LNCAP (cell line): ENCODE measurements at regions not wholly inside any gene's neighbourhood (a gene's known extent, or its start where the extent isn't known, plus 50 kb on each side); places are given as distances from the start of the nearest gene placed in this dataset.

Source experiments
- TF ChIP-seq, protein P1 (sequence below): fragments of 450-650 bp; IDR thresholded peaks from 2 replicates; pipeline ENCODE4 v1.5.1; 2017; ENCODE audit warnings: mild to moderate bottlenecking

DNA sequence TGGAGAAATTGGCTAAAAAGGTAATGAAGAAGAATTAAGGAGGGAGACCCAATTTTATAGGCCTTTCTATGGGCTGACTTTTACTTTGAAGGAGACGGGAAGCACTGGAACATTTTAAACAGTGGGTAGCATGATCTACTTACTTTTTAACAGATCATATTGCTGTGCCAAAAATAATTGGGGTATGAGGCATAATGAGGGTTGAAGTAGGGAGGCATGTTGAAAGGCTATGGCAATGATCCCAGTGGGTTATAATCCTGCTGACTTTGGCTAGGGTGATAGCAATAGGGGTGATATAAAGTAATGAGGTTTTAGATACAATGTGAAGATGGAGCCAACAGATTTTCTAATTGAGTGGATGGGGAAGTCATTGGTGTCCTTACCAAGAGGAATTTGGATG, 73.2 kb downstream of the GPR37 start:
- TF ChIP-seq, protein P1, sequence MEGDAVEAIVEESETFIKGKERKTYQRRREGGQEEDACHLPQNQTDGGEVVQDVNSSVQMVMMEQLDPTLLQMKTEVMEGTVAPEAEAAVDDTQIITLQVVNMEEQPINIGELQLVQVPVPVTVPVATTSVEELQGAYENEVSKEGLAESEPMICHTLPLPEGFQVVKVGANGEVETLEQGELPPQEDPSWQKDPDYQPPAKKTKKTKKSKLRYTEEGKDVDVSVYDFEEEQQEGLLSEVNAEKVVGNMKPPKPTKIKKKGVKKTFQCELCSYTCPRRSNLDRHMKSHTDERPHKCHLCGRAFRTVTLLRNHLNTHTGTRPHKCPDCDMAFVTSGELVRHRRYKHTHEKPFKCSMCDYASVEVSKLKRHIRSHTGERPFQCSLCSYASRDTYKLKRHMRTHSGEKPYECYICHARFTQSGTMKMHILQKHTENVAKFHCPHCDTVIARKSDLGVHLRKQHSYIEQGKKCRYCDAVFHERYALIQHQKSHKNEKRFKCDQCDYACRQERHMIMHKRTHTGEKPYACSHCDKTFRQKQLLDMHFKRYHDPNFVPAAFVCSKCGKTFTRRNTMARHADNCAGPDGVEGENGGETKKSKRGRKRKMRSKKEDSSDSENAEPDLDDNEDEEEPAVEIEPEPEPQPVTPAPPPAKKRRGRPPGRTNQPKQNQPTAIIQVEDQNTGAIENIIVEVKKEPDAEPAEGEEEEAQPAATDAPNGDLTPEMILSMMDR, result no peak

DNA sequence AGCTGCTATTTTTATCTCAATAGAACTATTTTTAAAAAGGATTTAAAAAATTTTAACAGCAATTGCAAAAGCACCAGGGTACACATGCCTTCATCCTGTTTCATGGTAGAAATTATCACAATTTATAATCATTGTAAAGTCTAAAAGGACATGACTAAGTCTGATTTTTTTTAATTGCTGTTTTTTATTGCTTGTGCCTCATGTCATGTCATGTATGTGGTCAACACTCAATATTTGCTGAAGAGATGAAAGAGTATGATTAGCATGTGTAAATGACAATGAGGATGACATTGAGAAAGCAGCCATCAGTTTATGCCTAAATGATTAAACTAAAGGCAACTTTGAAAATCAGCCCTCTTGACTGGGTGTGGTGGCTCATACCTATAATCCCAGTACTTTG, 74.8 kb downstream of the GPR37 start:
- TF ChIP-seq, protein P1, result no peak

DNA sequence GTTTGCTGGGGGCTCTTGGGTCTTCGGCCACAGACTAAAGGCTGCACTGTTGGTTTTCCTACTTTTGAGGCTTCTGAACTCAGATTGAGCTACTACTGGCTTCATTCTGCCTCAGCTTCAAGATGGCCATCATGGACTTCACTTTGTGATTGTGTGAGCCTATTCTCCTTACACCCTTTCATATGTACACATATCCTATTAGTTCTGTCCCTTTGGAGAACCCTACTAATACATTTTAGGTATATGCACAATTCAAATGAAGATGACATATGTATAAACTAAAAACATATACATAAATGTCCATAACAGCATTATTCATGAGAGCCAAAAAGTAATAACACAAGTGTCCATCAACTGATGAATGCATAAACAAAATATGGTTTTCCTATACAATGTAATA, 75.7 kb downstream of the GPR37 start:
- TF ChIP-seq, protein P1, result no peak

DNA sequence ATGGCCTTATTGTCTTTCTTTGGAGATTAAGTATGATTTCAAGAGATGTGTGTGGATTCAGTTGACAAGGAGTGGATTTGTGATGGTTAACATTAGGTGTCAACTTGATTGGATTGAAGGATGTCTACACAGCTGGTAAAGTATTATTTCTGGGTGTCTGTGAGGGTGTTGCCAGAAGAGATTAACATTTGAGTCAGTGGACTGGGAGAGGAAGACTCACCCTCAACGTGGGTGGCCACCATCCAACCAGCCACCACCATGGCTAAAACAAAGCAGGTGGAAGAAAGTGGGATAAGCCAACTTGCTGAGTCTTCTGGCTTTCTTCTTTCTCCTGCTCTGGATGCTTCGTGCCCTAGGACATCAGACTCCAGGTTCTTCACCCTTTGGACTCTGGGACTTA, 76.1 kb downstream of the GPR37 start:
- TF ChIP-seq, protein P1, result no peak

DNA sequence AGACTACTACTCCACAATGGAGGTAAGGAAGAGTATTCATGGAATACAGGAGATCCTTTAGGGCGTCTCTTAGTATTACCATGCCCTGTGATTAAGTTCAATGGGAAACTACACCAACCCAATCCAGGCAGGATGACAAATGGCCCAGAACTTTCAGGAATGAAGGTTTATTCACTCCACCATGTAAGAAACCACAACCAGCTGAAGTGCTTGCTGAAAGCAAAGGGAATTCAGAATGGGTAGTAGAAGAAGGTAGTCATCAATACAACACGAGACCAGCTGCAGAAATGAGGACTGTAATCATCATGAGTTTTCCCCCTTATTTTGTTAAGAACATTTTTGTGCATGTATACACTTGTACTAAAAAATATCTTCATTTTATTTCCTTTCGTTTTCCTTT, 76.6 kb downstream of the GPR37 start:
- TF ChIP-seq, protein P1, result no peak

DNA sequence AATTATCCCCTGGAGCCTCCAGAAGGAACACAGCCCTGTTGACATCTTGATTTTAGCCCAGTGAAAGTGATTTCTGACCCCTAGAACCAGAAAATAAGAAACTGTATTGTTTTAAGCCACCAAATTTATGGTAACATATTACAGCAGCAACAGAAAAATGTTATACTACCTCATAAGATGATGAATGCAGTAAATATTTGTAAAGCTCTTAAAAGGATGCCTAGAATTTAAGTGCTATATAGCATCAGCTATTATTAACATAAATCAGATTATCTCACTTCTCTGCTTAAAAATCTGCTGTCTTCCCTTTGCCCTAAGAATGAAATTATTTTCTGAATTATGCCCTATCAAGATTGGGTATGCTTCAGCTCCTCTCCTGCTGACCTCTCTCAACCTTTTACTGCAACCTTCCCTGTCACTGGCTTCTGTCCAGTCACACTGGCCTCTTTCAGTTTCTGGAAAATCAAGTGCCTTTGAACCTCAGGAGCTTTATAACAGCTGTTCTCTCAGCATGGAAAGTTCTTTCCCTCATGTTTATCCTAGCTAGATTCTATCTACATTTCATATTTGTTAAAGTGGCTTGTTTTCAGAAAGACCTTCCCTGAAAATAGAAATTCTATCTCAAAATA, 78.9 kb downstream of the GPR37 start:
- TF ChIP-seq, protein P1, result no peak

DNA sequence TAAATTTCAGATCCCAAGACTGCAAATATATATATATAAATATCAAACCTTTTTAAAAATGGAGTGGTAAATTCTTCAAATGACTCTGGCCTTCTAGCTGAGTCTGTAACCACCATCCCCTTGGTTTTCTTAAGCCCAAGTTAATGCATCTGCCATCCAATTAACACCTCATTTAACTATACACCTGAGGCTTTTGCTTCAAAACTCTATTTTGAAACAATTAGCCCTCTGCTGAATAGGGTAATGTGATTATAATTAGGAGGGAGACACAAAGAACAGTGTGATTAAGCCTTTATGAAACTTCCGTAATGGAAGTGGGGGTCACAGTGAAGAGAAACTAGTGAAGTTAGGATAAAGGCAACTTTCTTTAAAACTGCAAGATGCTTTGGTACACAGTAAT, 83.6 kb downstream of the GPR37 start:
- TF ChIP-seq, protein P1, result no peak

DNA sequence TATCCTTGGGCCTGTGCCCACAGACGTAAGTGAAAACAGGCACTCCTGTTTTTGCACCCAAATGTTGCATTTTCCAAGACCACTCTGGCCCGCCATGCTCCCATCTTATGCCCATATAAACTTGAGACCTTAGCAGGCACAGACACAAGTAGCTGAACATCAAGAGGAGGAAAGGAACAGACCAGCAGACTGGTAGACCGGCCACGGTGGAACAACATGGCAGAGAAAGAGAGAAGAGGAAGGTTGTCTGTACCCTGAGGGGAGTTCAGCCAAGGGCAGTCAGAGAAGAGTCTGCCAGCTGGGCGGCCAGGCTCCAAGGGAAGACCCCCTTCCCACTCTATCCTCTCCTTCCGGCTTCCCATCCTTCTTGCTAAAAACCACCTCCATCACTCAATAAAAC, 85.3 kb downstream of the GPR37 start:
- TF ChIP-seq, protein P1, result no peak
